Endothelial cell (in vitro differentiated cells): ENCODE measurements at regions not wholly inside any gene's neighbourhood (a gene's known extent, or its start where the extent isn't known, plus 50 kb on each side); places are given as distances from the start of the nearest gene placed in this dataset.
"Not testable (repeated sequence)": the region's sequence is repeated elsewhere in the genome, so short reads cannot be mapped to it uniquely, and the experiment has no call there.

Experiments
- DNase-seq: peaks from one replicate; pipeline ENCODE4 v3.0.0; 2021; ENCODE audit warnings: low spot score
- H3K27ac Mint-ChIP-seq: one replicate; pipeline ENCODE4 v1.8.0; 2021; ENCODE audit warnings: mixed read lengths, inconsistent platforms; ENCODE audit not compliant: unreplicated experiment
- H3K27me3 Mint-ChIP-seq: one replicate; pipeline ENCODE4 v1.8.0; 2021; ENCODE audit warnings: mild to moderate bottlenecking, moderate library complexity, mixed read lengths, inconsistent platforms; ENCODE audit not compliant: unreplicated experiment
- H3K36me3 Mint-ChIP-seq: one replicate; pipeline ENCODE4 v1.8.0; 2021; ENCODE audit warnings: mild to moderate bottlenecking, low read depth, mixed read lengths, inconsistent platforms; ENCODE audit not compliant: unreplicated experiment
- H3K4me1 Mint-ChIP-seq: one replicate; pipeline ENCODE4 v1.8.0; 2021; ENCODE audit warnings: mild to moderate bottlenecking, mixed read lengths, inconsistent platforms; ENCODE audit not compliant: unreplicated experiment
- H3K4me3 Mint-ChIP-seq: one replicate; pipeline ENCODE4 v1.8.0; 2021; ENCODE audit warnings: mild to moderate bottlenecking, mixed read lengths, inconsistent platforms; ENCODE audit not compliant: unreplicated experiment
- H3K9me3 Mint-ChIP-seq: one replicate; pipeline ENCODE4 v1.8.0; 2021; ENCODE audit warnings: mixed read lengths, inconsistent platforms; ENCODE audit not compliant: unreplicated experiment
- CTCF ChIP-seq: fragments of 200-600 bp; sonication (generic); IDR thresholded peaks from one replicate; pipeline ENCODE4 v1.5.0; 2021; ENCODE audit warnings: antibody characterized with exemption; ENCODE audit not compliant: unreplicated experiment

- H3K9me3 Mint-ChIP-seq = no peaks in the 10 kb centered on the region
- no peak overlapping the region for H3K4me3 Mint-ChIP-seq
- H3K27ac Mint-ChIP-seq = no peak overlapping the region
- no peak for DNase-seq
- no peak for TF ChIP-seq CTCF
- no peaks in the 10 kb centered on the region for H3K36me3 Mint-ChIP-seq
- peaks cover 5% of the 10 kb centered on the region for H3K27me3 Mint-ChIP-seq
- no peaks in the 10 kb centered on the region for H3K4me1 Mint-ChIP-seq
Measured at GRCh38 chr6:1170794-1171193, 141.1 kb upstream of the FOXQ1 start.

GRCh38 chr6:1164600-1164999 lies 147.3 kb upstream of the FOXQ1 start:
- Mint-ChIP-seq H3K4me1 (no peaks in the 10 kb centered on the region), H3K9me3 (no peaks in the 10 kb centered on the region), H3K27ac (no peak overlapping the region), H3K27me3 (peaks cover 5% of the 10 kb centered on the region), H3K4me3 (no peak overlapping the region), H3K36me3 (no peaks in the 10 kb centered on the region)
- no peak for TF ChIP-seq CTCF
- DNase-seq = no peak

GRCh38 chr6:1163501-1163900 lies 148.4 kb upstream of the FOXQ1 start:
- Mint-ChIP-seq H3K4me3 (no peak overlapping the region), H3K27ac (no peak overlapping the region), H3K4me1 (no peaks in the 10 kb centered on the region), H3K27me3 (peaks cover 4% of the 10 kb centered on the region), H3K36me3 (no peaks in the 10 kb centered on the region), H3K9me3 (no peaks in the 10 kb centered on the region)
- DNase-seq = no peak
- no peak for TF ChIP-seq CTCF

GRCh38 chr6:1162367-1163275 lies 149.3 kb upstream of the FOXQ1 start:
- no peaks in the 10 kb centered on the region for H3K36me3 Mint-ChIP-seq
- H3K9me3 Mint-ChIP-seq = no peaks in the 10 kb centered on the region
- no peak for DNase-seq
- H3K4me1 Mint-ChIP-seq = no peaks in the 10 kb centered on the region
- no peak overlapping the region for H3K27ac Mint-ChIP-seq
- H3K4me3 Mint-ChIP-seq = no peak overlapping the region
- peaks cover 2% of the 10 kb centered on the region for H3K27me3 Mint-ChIP-seq
- no peak for TF ChIP-seq CTCF

- H3K27me3 Mint-ChIP-seq, DNase-seq, H3K4me3 Mint-ChIP-seq, H3K27ac Mint-ChIP-seq, H3K4me1 Mint-ChIP-seq, H3K36me3 Mint-ChIP-seq, H3K9me3 Mint-ChIP-seq: not testable (repeated sequence)
Measured at GRCh38 chr6:1156411-1156810, 155.5 kb upstream of the FOXQ1 start.
